ENCODE measurements at regions not wholly inside any gene's neighbourhood (a gene's known extent, or its start where the extent isn't known, plus 50 kb on each side); places are given as distances from the start of the nearest gene placed in this dataset.

DNA sequence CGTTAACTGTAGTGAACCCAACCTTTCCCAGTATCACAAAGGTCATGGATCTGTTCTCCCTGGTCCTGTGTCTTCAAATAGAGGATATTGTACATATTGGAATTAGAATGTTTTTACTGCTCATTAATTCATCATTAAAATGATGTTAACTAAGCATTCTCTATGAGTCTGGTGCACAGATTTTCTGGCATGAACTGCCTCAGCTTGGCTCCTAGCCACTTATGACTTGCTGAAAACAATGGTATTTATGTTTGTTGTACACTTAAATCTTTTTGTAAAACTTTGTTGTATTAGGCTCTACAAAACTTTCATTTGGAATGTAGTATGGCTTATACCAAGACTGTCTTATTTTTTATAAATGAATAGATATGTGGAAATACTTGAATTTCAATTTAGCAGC is 329.4 kb downstream of the TFEC start (continued):
- TF ChIP-seq, protein P1, sequence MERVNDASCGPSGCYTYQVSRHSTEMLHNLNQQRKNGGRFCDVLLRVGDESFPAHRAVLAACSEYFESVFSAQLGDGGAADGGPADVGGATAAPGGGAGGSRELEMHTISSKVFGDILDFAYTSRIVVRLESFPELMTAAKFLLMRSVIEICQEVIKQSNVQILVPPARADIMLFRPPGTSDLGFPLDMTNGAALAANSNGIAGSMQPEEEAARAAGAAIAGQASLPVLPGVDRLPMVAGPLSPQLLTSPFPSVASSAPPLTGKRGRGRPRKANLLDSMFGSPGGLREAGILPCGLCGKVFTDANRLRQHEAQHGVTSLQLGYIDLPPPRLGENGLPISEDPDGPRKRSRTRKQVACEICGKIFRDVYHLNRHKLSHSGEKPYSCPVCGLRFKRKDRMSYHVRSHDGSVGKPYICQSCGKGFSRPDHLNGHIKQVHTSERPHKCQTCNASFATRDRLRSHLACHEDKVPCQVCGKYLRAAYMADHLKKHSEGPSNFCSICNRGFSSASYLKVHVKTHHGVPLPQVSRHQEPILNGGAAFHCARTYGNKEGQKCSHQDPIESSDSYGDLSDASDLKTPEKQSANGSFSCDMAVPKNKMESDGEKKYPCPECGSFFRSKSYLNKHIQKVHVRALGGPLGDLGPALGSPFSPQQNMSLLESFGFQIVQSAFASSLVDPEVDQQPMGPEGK (CRISPR knock-in tag; IDR thresholded peaks at IDR 0.05; ENCODE audit: borderline replicate concordance): no peak
- no peak for TF ChIP-seq OSR1 (CRISPR knock-in tag; IDR thresholded peaks at IDR 0.05)
- no peak for TF ChIP-seq CSDC2 (CRISPR knock-in tag; IDR thresholded peaks at IDR 0.05)
- no peak for TF ChIP-seq RARB (CRISPR knock-in tag; IDR thresholded peaks at IDR 0.05)
- no peak for TF ChIP-seq SNAI2 (CRISPR knock-in tag; IDR thresholded peaks at IDR 0.05)

DNA sequence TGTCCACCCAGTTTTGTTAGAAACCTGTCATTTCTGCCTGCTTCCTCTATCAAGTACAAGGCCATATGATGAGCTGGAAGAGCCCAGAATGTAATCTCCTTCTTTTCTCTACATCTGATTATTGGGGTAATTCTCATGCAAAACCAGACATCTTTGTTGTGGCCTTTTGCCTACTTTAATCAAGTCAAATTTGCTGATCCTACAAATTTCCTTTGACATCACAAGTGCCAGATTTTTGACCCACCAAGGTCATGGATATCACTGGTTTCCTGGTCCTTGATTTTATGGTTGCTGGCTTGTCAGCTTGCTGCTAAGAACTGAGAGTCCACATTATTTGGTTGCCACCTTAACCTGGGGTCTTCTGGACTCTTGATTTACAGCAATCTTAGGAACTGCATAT is 336.1 kb downstream of the TFEC start:
- ATAC-seq: no peak

DNA sequence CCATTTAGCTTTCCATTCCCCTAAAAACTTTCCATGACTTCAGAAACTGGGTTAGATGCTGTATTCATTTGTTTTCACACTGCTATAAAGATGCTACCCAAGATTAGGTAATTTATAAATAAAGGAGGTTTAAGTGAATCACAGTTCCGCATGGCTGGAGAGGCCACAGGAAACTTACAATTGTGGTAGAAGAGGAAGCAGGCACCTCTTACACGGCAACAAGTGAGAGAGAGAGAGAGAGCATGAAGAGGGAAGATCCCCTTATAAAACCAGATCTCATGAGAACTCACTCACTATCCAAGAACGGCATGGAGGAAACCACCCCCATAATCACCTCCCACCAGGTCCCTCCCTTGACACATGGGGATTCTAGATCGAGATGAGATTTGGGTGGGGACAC is 336.8 kb downstream of the TFEC start:
- TF ChIP-seq BACH2 (CRISPR knock-in tag; IDR thresholded peaks at IDR 0.05; ENCODE audit: borderline replicate concordance): no peak
- no peak for ATAC-seq

More for the DNA sequence above, 336.1 kb downstream of the TFEC start:
- TF ChIP-seq ZNF70 (CRISPR knock-in tag; IDR thresholded peaks at IDR 0.05) (no peak), SNAI2 (CRISPR knock-in tag; IDR thresholded peaks at IDR 0.05) (no peak), ZFP30 (CRISPR knock-in tag; IDR thresholded peaks at IDR 0.05) (no peak), ARNTL (CRISPR knock-in tag; IDR thresholded peaks at IDR 0.05; ENCODE audit: borderline replicate concordance, low read depth) (no peak), ZC3H10 (CRISPR knock-in tag; IDR thresholded peaks at IDR 0.05) (no peak)
- TF ChIP-seq, protein P2, sequence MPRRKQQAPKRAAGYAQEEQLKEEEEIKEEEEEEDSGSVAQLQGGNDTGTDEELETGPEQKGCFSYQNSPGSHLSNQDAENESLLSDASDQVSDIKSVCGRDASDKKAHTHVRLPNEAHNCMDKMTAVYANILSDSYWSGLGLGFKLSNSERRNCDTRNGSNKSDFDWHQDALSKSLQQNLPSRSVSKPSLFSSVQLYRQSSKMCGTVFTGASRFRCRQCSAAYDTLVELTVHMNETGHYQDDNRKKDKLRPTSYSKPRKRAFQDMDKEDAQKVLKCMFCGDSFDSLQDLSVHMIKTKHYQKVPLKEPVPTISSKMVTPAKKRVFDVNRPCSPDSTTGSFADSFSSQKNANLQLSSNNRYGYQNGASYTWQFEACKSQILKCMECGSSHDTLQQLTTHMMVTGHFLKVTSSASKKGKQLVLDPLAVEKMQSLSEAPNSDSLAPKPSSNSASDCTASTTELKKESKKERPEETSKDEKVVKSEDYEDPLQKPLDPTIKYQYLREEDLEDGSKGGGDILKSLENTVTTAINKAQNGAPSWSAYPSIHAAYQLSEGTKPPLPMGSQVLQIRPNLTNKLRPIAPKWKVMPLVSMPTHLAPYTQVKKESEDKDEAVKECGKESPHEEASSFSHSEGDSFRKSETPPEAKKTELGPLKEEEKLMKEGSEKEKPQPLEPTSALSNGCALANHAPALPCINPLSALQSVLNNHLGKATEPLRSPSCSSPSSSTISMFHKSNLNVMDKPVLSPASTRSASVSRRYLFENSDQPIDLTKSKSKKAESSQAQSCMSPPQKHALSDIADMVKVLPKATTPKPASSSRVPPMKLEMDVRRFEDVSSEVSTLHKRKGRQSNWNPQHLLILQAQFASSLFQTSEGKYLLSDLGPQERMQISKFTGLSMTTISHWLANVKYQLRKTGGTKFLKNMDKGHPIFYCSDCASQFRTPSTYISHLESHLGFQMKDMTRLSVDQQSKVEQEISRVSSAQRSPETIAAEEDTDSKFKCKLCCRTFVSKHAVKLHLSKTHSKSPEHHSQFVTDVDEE (CRISPR knock-in tag; IDR thresholded peaks at IDR 0.05): no peak

DNA sequence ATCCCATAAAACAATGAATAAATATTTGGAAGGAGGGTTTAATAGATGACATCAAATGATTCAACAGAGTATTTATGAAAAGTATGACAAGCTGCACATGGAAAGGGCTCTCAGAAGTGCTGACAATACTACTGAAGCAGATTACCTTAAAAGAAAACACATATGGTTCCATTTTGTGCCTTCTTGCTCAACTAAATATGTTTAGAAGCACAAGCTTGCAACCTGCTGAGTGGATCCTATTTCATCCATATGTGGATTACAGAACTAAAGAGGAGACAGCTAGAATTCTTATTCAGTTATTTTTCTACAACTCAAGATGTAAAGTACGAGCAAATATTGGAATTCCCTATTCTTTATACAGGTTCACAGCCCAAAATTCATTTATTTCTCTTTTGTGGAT is 340.6 kb downstream of the TFEC start:
- TF ChIP-seq ESRRG (CRISPR knock-in tag; IDR thresholded peaks at IDR 0.05): no peak
- TF ChIP-seq GLIS3 (CRISPR knock-in tag; IDR thresholded peaks at IDR 0.05): no peak
- TF ChIP-seq ZFP3 (CRISPR knock-in tag; IDR thresholded peaks at IDR 0.05): no peak
- no peak for TF ChIP-seq ZFP30 (CRISPR knock-in tag; IDR thresholded peaks at IDR 0.05)
- no peak for TF ChIP-seq ARNTL (CRISPR knock-in tag; IDR thresholded peaks at IDR 0.05; ENCODE audit: borderline replicate concordance, low read depth)
- no peak for TF ChIP-seq ZNF70 (CRISPR knock-in tag; IDR thresholded peaks at IDR 0.05)
- TF ChIP-seq ZC3H10 (CRISPR knock-in tag; IDR thresholded peaks at IDR 0.05): no peak
- no peak for TF ChIP-seq TOX (CRISPR knock-in tag; IDR thresholded peaks at IDR 0.05; ENCODE audit: borderline replicate concordance)
- no peak for ATAC-seq

DNA sequence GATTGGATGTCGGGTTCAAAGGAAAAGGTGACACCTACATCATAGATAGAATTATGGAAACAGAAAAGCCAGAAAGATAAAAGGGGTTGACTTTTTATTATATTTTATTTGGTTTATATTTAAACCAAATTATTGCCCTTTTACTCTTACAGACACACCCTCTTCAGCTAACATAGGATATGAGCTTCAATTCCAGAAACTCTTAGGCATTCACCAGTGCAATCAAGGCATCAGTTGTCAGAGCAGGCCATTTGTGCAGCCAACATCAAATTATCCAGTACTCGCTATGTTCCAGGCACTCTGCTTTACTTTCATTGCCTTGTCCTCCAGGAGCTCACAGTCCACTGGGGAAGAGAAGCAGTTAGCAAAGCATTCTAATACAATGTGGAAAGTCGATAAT is 347.5 kb downstream of the TFEC start:
- ATAC-seq: no peak
- TF ChIP-seq SNAI2 (CRISPR knock-in tag; IDR thresholded peaks at IDR 0.05): no peak
- no peak for TF ChIP-seq BACH2 (CRISPR knock-in tag; IDR thresholded peaks at IDR 0.05; ENCODE audit: borderline replicate concordance)
- TF ChIP-seq ZFP30 (CRISPR knock-in tag; IDR thresholded peaks at IDR 0.05): no peak
- no peak for TF ChIP-seq ARNTL (CRISPR knock-in tag; IDR thresholded peaks at IDR 0.05; ENCODE audit: borderline replicate concordance, low read depth)
- no peak for TF ChIP-seq ISL1 (CRISPR knock-in tag; IDR thresholded peaks at IDR 0.05)
- TF ChIP-seq TOX (CRISPR knock-in tag; IDR thresholded peaks at IDR 0.05; ENCODE audit: borderline replicate concordance): no peak
- TF ChIP-seq, protein P1 (CRISPR knock-in tag; IDR thresholded peaks at IDR 0.05; ENCODE audit: borderline replicate concordance): no peak
- TF ChIP-seq CSDC2 (CRISPR knock-in tag; IDR thresholded peaks at IDR 0.05): no peak
- TF ChIP-seq RARB (CRISPR knock-in tag; IDR thresholded peaks at IDR 0.05): no peak
- TF ChIP-seq ZFP3 (CRISPR knock-in tag; IDR thresholded peaks at IDR 0.05): no peak
- TF ChIP-seq, protein P2 (CRISPR knock-in tag; IDR thresholded peaks at IDR 0.05): no peak
- TF ChIP-seq, protein P3, sequence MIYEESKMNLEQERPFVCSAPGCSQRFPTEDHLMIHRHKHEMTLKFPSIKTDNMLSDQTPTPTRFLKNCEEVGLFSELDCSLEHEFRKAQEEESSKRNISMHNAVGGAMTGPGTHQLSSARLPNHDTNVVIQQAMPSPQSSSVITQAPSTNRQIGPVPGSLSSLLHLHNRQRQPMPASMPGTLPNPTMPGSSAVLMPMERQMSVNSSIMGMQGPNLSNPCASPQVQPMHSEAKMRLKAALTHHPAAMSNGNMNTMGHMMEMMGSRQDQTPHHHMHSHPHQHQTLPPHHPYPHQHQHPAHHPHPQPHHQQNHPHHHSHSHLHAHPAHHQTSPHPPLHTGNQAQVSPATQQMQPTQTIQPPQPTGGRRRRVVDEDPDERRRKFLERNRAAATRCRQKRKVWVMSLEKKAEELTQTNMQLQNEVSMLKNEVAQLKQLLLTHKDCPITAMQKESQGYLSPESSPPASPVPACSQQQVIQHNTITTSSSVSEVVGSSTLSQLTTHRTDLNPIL (CRISPR knock-in tag; IDR thresholded peaks at IDR 0.05; ENCODE audit: low read depth): no peak
- no peak for TF ChIP-seq GLIS3 (CRISPR knock-in tag; IDR thresholded peaks at IDR 0.05)
- TF ChIP-seq, protein P4, sequence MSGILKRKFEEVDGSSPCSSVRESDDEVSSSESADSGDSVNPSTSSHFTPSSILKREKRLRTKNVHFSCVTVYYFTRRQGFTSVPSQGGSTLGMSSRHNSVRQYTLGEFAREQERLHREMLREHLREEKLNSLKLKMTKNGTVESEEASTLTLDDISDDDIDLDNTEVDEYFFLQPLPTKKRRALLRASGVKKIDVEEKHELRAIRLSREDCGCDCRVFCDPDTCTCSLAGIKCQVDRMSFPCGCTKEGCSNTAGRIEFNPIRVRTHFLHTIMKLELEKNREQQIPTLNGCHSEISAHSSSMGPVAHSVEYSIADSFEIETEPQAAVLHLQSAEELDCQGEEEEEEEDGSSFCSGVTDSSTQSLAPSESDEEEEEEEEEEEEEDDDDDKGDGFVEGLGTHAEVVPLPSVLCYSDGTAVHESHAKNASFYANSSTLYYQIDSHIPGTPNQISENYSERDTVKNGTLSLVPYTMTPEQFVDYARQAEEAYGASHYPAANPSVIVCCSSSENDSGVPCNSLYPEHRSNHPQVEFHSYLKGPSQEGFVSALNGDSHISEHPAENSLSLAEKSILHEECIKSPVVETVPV (CRISPR knock-in tag; IDR thresholded peaks at IDR 0.05): no peak
- no peak for TF ChIP-seq ZNF8 (CRISPR knock-in tag; IDR thresholded peaks at IDR 0.05)
- no peak for TF ChIP-seq ZNF565 (CRISPR knock-in tag; conservative IDR thresholded peaks at IDR 0.05; ENCODE audit: low read depth)
- no peak for TF ChIP-seq ZNF70 (CRISPR knock-in tag; IDR thresholded peaks at IDR 0.05)
- TF ChIP-seq TCF4 (CRISPR knock-in tag; IDR thresholded peaks at IDR 0.05; ENCODE audit: borderline replicate concordance): no peak

All from SK-N-SH treated with all-trans-retinoic acid at 6 μM for 48 hours (cell line).